ENCODE measurements at regions not wholly inside any gene's neighbourhood (a gene's known extent, or its start where the extent isn't known, plus 50 kb on each side); places are given as distances from the start of the nearest gene placed in this dataset.

- DNase-seq (ENCODE audit: low read depth), result no peak
These were observed 129.0 kb downstream of the RAP2A start for GRCh38 chr13:97562962-97563361.

- no peak for DNase-seq (ENCODE audit: low read depth)
These were observed 131.0 kb downstream of the RAP2A start for GRCh38 chr13:97564956-97565355.

- DNase-seq (ENCODE audit: low read depth), result no peak
These were observed 131.9 kb downstream of the RAP2A start for GRCh38 chr13:97565906-97566305.

GRCh38 chr13:97566907-97567306, 132.9 kb downstream of the RAP2A start:
- no peak for DNase-seq (ENCODE audit: low read depth)

GRCh38 chr13:97567510-97568243, 133.7 kb downstream of the RAP2A start:
- peak; percentile 84 for DNase-seq (ENCODE audit: low read depth)

- DNase-seq (ENCODE audit: low read depth), result no peak
These were observed 134.9 kb downstream of the RAP2A start for GRCh38 chr13:97568850-97569249.

- DNase-seq (ENCODE audit: low read depth), result no peak
These were observed 135.9 kb downstream of the RAP2A start for GRCh38 chr13:97569841-97570240.

- no peak for DNase-seq (ENCODE audit: low read depth)
These were observed 136.5 kb downstream of the RAP2A start for GRCh38 chr13:97570442-97570841.

- DNase-seq (ENCODE audit: low read depth), result peak; percentile 78
These were observed 139.0 kb downstream of the RAP2A start for GRCh38 chr13:97573011-97573410.

GRCh38 chr13:97574926-97575325, 141.0 kb downstream of the RAP2A start:
- peak; percentile 65 for DNase-seq (ENCODE audit: low read depth)

GRCh38 chr13:97577026-97577425, 143.1 kb downstream of the RAP2A start:
- DNase-seq (ENCODE audit: low read depth), result no peak

GRCh38 chr13:97582170-97582569, 148.2 kb downstream of the RAP2A start:
- DNase-seq (ENCODE audit: low read depth), result no peak

GRCh38 chr13:97583907-97584497, 150.0 kb downstream of the RAP2A start:
- no peak for DNase-seq (ENCODE audit: low read depth)

GRCh38 chr13:97586941-97587340, 153.0 kb downstream of the RAP2A start:
- peak; percentile 45 for DNase-seq (ENCODE audit: low read depth)

- DNase-seq (ENCODE audit: low read depth), result no peak
These were observed 155.0 kb downstream of the RAP2A start for GRCh38 chr13:97588993-97589392.

- peak; percentile 94 for DNase-seq (ENCODE audit: low read depth)
These were observed 166.6 kb downstream of the RAP2A start for GRCh38 chr13:97600458-97601075.

- no peak for DNase-seq (ENCODE audit: low read depth)
These were observed 181.3 kb downstream of the RAP2A start for GRCh38 chr13:97615266-97615665.

- no peak for DNase-seq (ENCODE audit: low read depth)
These were observed 182.4 kb downstream of the RAP2A start for GRCh38 chr13:97616385-97616784.

GRCh38 chr13:97621025-97621424, 187.1 kb downstream of the RAP2A start:
- DNase-seq (ENCODE audit: low read depth), result no peak

- no peak for DNase-seq (ENCODE audit: low read depth)
These were observed 187.7 kb downstream of the RAP2A start for GRCh38 chr13:97621631-97622030.

- peak; percentile 97 for DNase-seq (ENCODE audit: low read depth)
These were observed 193.6 kb downstream of the RAP2A start for GRCh38 chr13:97627566-97627965.

GRCh38 chr13:97629601-97630272, 195.8 kb downstream of the RAP2A start:
- DNase-seq (ENCODE audit: low read depth), result peak; percentile 21

- peak; percentile 25 for DNase-seq (ENCODE audit: low read depth)
These were observed 196.8 kb downstream of the RAP2A start for GRCh38 chr13:97630725-97631124.

Measured in amniotic epithelial cell (primary cell).